GM23248 (cell line): ENCODE measurements at regions not wholly inside any gene's neighbourhood (a gene's known extent, or its start where the extent isn't known, plus 50 kb on each side); places are given as distances from the start of the nearest gene placed in this dataset.

Experiments used
- DNase-seq: peaks from one replicate; pipeline ENCODE4 v3.0.0-alpha.2; 2015
- H2AFZ ChIP-seq: fragments of 200-600 bp; sonication (generic); 2 replicates; pipeline ENCODE4 v1.6.1; 2016; ENCODE audit warnings: antibody characterized with exemption
- H3F3A ChIP-seq: fragments of 200-600 bp; sonication (generic); 2 replicates; pipeline ENCODE4 v1.6.1; 2016; ENCODE audit warnings: mild to moderate bottlenecking, antibody characterized with exemption, mixed run types; ENCODE audit not compliant: insufficient read depth
- H3K27ac ChIP-seq: fragments of 200-600 bp; sonication (generic); 2 replicates; pipeline ENCODE4 v1.5.1; 2016; ENCODE audit warnings: mild to moderate bottlenecking
- H3K27me3 ChIP-seq: fragments of 200-600 bp; sonication (generic); replicated peaks from 2 replicates; pipeline ENCODE4 v1.6.1; 2016; ENCODE audit warnings: mild to moderate bottlenecking; ENCODE audit not compliant: insufficient read depth
- H3K36me3 ChIP-seq: fragments of 200-600 bp; sonication (generic); 2 replicates; pipeline ENCODE4 v1.6.1; 2016; ENCODE audit warnings: low read depth, mild to moderate bottlenecking
- H3K4me1 ChIP-seq: fragments of 200-600 bp; sonication (generic); 2 replicates; pipeline ENCODE4 v1.6.1; 2016; ENCODE audit warnings: mild to moderate bottlenecking; ENCODE audit not compliant: insufficient read depth
- H3K4me2 ChIP-seq: fragments of 200-600 bp; sonication (generic); one replicate; pipeline ENCODE4 v1.6.1; 2016; ENCODE audit warnings: mild to moderate bottlenecking; ENCODE audit not compliant: unreplicated experiment
- H3K4me3 ChIP-seq: fragments of 200-600 bp; sonication (generic); 2 replicates; pipeline ENCODE4 v1.5.1; 2016; ENCODE audit warnings: mild to moderate bottlenecking
- H3K79me2 ChIP-seq: fragments of 200-600 bp; sonication (generic); 2 replicates; pipeline ENCODE4 v1.6.1; 2016; ENCODE audit warnings: mild to moderate bottlenecking; ENCODE audit not compliant: insufficient read depth
- H3K9ac ChIP-seq: fragments of 200-600 bp; sonication (generic); 2 replicates; pipeline ENCODE4 v1.6.1; 2016; ENCODE audit warnings: mild to moderate bottlenecking
- H3K9me2 ChIP-seq: fragments of 200-600 bp; sonication (generic); 2 replicates; pipeline ENCODE4 v1.6.1; 2016; ENCODE audit warnings: mixed run types, mild to moderate bottlenecking, moderate library complexity; ENCODE audit not compliant: insufficient read depth
- H3K9me3 ChIP-seq: fragments of 200-600 bp; sonication (generic); one replicate; pipeline ENCODE4 v1.6.1; 2017; ENCODE audit warnings: low read depth
- H4K20me1 ChIP-seq: fragments of 200-600 bp; sonication (generic); 2 replicates; pipeline ENCODE4 v1.6.0; 2016; ENCODE audit not compliant: insufficient read depth
- EZH2 ChIP-seq: fragments of 200-600 bp; sonication (generic); IDR thresholded peaks from 2 replicates; pipeline ENCODE4 v1.6.1; 2018; ENCODE audit warnings: antibody characterized with exemption, mild to moderate bottlenecking; ENCODE audit not compliant: insufficient read depth, poor library complexity, severe bottlenecking
- EZH2phosphoT487 ChIP-seq: fragments of 200-600 bp; sonication (generic); IDR thresholded peaks from 2 replicates; pipeline ENCODE4 v1.6.1; 2018; ENCODE audit warnings: antibody characterized with exemption, moderate library complexity, mild to moderate bottlenecking, low read depth; ENCODE audit not compliant: insufficient read depth
- WGBS, 2 experiments: methylation state at CpG; one replicate each; pipeline ENCODE4 v1.1.6; 2015 to 2017; ENCODE audit warnings: low lambda C conversion rate in 2 of 2, low coverage in 1 of 2; ENCODE audit errors: missing lambda C conversion rate in 2 of 2; 5-methylcytosine and 5-hydroxymethylcytosine counted together
- in situ Hi-C: fragments of 300-500 bp; cut with MboI; formaldehyde crosslinking; loops from 2 replicates; pipeline ENCODE4 v1.15.0; 2020

DNA sequence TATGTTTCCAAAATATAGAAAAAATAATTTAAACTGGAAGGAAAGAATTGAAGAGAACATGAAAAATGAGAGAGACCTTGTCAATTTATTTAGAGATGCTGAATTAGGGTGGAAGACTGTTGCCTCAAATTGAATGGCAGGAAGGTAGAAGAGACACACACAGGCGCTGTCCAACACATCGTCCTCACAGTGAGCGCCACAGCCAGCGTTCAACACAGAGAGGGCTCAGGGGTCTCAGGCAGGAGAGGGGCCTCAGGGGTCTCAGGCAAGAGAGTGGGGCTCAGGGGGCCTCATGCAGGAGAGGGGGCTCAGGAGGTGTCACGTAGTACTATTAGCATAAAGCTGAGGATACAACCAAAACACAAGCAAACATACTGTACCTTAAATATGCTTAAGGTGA is 65.7 kb downstream of the TMEM18 start:
- TF ChIP-seq EZH2 (no peak), EZH2phosphoT487 (no peak)
- Histone ChIP-seq H3K9ac (no peak overlapping the region), H3F3A (no peaks in the 10 kb centered on the region), H3K27ac (no peak overlapping the region), H3K79me2 (no peaks in the 10 kb centered on the region), H3K27me3 (0 out of 2 replicates have a peak, but pooled peaks cover 3% of the 10 kb centered on the region), H3K9me3 (no peaks in the 10 kb centered on the region), H3K4me3 (no peak overlapping the region), H2AFZ (no peak overlapping the region), H3K4me1 (no peaks in the 10 kb centered on the region), H3K4me2 (no peak overlapping the region), H3K9me2 (no peaks in the 10 kb centered on the region), H4K20me1 (no peaks in the 10 kb centered on the region), H3K36me3 (no peaks in the 10 kb centered on the region)
- DNase-seq: no peak
- in situ Hi-C loops: no loop called here
- WGBS, 2 experiments: 54 to 63% methylated on average over 5 of the region's 5 CpGs

DNA sequence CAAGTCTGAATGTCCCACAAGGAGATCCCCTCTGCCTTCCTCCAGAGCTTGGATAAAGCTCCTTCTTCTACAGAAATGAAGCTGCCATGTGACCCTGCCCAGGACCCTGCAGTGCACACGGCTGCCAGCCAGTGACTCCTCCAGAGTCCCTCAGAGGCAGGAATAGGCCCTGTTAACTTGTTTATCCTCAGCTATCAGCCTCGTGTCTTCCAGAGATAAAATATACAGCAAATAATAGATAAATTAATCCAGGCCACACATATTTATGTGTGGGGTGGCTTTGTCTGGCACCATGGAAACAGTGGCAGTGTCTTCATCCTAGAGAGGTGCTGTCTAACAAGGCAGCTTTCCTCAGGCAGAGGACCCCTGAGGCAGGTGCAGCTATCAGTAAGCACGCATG is 66.7 kb downstream of the TMEM18 start:
- Histone ChIP-seq H3K9me3 (no peaks in the 10 kb centered on the region), H3K36me3 (no peaks in the 10 kb centered on the region), H3K4me1 (no peaks in the 10 kb centered on the region), H3F3A (no peaks in the 10 kb centered on the region), H3K79me2 (no peaks in the 10 kb centered on the region), H2AFZ (no peak overlapping the region), H3K4me3 (no peak overlapping the region), H4K20me1 (no peaks in the 10 kb centered on the region), H3K4me2 (no peak overlapping the region), H3K27me3 (0 out of 2 replicates have a peak, but pooled peaks cover 3% of the 10 kb centered on the region), H3K27ac (no peak overlapping the region), H3K9ac (no peak overlapping the region), H3K9me2 (no peaks in the 10 kb centered on the region)
- TF ChIP-seq EZH2 (no peak), EZH2phosphoT487 (no peak)
- DNase-seq: no peak
- WGBS, 2 experiments: 29% methylated on average over 3 of the region's 3 CpGs
- in situ Hi-C loops: no loop called here

DNA sequence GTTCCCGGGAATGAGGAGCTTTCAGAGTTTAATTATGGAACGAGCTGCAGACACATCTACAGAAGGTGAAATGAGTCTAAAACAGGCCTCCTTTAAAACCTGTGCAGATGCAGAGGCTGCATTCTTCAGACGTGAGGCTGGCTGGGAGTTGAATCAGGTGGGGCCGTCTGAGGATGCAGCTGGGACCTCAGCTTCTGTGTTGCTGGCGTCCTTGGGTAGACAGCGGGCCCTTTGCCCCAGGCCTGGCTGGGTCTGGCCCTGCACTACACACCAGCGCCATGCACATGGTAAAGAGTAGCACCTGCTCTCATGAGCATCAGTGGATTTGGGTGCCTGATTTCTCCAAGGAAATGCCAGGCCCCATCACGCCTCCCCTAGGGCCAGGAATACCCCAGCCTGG is 67.3 kb downstream of the TMEM18 start:
- Histone ChIP-seq H3K9ac (no peak overlapping the region), H3K4me2 (no peak overlapping the region)
- WGBS, 2 experiments: 26 to 28% methylated on average over 8 of the region's 8 CpGs

DNA sequence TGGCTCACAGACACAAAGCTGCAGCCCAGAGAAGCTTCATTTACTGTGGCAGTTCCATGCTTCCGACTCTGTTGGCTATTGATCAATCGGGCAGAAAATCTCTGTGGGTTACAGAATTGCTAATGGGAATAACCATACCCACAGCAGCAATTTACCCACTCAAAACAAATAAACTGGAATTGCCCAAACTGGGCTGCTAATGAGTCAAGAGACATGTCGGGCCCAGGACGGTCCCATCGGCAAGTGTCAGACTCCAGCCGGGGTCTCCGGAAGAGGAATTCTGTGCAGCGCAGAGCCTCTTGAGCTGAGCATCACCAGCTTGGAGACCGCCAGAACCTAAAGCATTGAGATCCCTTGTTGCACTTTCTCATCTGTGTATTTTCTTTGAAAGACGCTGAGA is 67.8 kb downstream of the TMEM18 start:
- Histone ChIP-seq H3K4me3 (no peak overlapping the region), H4K20me1 (no peaks in the 10 kb centered on the region), H2AFZ (no peak overlapping the region), H3F3A (no peaks in the 10 kb centered on the region), H3K9me3 (no peaks in the 10 kb centered on the region), H3K79me2 (no peaks in the 10 kb centered on the region), H3K9ac (no peak overlapping the region), H3K27me3 (0 out of 2 replicates have a peak, but pooled peaks cover 3% of the 10 kb centered on the region), H3K4me2 (no peak overlapping the region), H3K27ac (no peak overlapping the region), H3K36me3 (no peaks in the 10 kb centered on the region), H3K9me2 (no peaks in the 10 kb centered on the region), H3K4me1 (no peaks in the 10 kb centered on the region)
- DNase-seq: no peak
- TF ChIP-seq EZH2 (no peak), EZH2phosphoT487 (no peak)
- WGBS, 2 experiments: 72 to 74% methylated on average over 10 of the region's 10 CpGs
- in situ Hi-C loops: no loop called here

More for the DNA sequence above, 67.3 kb downstream of the TMEM18 start:
- Histone ChIP-seq H3K4me3 (no peak overlapping the region), H3K9me3 (no peaks in the 10 kb centered on the region), H2AFZ (no peak overlapping the region), H3K36me3 (no peaks in the 10 kb centered on the region), H3K27ac (no peak overlapping the region), H4K20me1 (no peaks in the 10 kb centered on the region), H3K27me3 (0 out of 2 replicates have a peak, but pooled peaks cover 3% of the 10 kb centered on the region), H3K9me2 (no peaks in the 10 kb centered on the region), H3F3A (no peaks in the 10 kb centered on the region), H3K4me1 (no peaks in the 10 kb centered on the region), H3K79me2 (no peaks in the 10 kb centered on the region)
- in situ Hi-C loops: no loop called here
- no peak for DNase-seq
- TF ChIP-seq EZH2: no peak
- no peak for TF ChIP-seq EZH2phosphoT487

GRCh38 chr2:608711-609110 is 68.5 kb downstream of the TMEM18 start:
- Histone ChIP-seq H3K4me3 (no peak overlapping the region), H3K79me2 (no peaks in the 10 kb centered on the region), H3K4me2 (no peak overlapping the region), H3K9me2 (no peaks in the 10 kb centered on the region), H4K20me1 (no peaks in the 10 kb centered on the region), H3K4me1 (no peaks in the 10 kb centered on the region), H3K9me3 (no peaks in the 10 kb centered on the region), H2AFZ (no peak overlapping the region), H3K27ac (no peak overlapping the region), H3K36me3 (no peaks in the 10 kb centered on the region), H3K27me3 (0 out of 2 replicates have a peak, but pooled peaks cover 3% of the 10 kb centered on the region), H3F3A (no peaks in the 10 kb centered on the region), H3K9ac (no peak overlapping the region)
- in situ Hi-C loops: no loop called here
- WGBS, 2 experiments: 45% methylated on average over 7 of the region's 7 CpGs
- TF ChIP-seq EZH2 (no peak), EZH2phosphoT487 (no peak)
- no peak for DNase-seq
